Bronchial epithelial cell (primary cell): ENCODE measurements at regions not wholly inside any gene's neighbourhood (a gene's known extent, or its start where the extent isn't known, plus 50 kb on each side); places are given as distances from the start of the nearest gene placed in this dataset.

Experiments
- DNase-seq: peaks from one replicate; pipeline ENCODE4 v3.0.0-alpha.2; 2010; ENCODE audit warnings: low read depth
- FAIRE-seq: peaks from 2 replicates; lab custom pipeline; 2011; peaks lifted over from hg19 to GRCh38; lab: Jason Lieb, UNC
- H3K27me3 ChIP-seq: 2 replicates; pipeline ENCODE4 v1.5.1; 2011; ENCODE audit warnings: low read length; ENCODE audit not compliant: control insufficient read depth, insufficient read depth
- H3K36me3 ChIP-seq: 2 replicates; pipeline ENCODE4 v1.5.1; 2011; ENCODE audit warnings: low read length; ENCODE audit not compliant: control insufficient read depth, insufficient read depth
- H3K4me3 ChIP-seq: 2 replicates; pipeline ENCODE4 v1.5.1; 2011; ENCODE audit warnings: mild to moderate bottlenecking, low read depth, low read length, control low read depth
- CTCF ChIP-seq: IDR thresholded peaks from 2 replicates; pipeline ENCODE4 v1.5.1; 2011; ENCODE audit warnings: mild to moderate bottlenecking, moderate library complexity, low read length, control low read depth, inconsistent platforms; ENCODE audit not compliant: insufficient read depth, severe bottlenecking

- Histone ChIP-seq H3K4me3 (no peak overlapping the region), H3K36me3 (no peaks in the 10 kb centered on the region), H3K27me3 (peaks cover 4% of the 10 kb centered on the region)
- DNase-seq, result no peak
- no peak for FAIRE-seq
- peak; percentile 6 for TF ChIP-seq CTCF
Observed at GRCh38 chr15:70265466-70265978, 167.8 kb upstream of the TLE3 start.

GRCh38 chr15:70264738-70265465, 167.2 kb upstream of the TLE3 start:
- FAIRE-seq (no peak), DNase-seq (no peak)
- no peaks in the 10 kb centered on the region for H3K36me3 ChIP-seq
- peaks cover 7% of the 10 kb centered on the region for H3K27me3 ChIP-seq
- no peak for TF ChIP-seq CTCF
- no peak overlapping the region for H3K4me3 ChIP-seq

- H3K27me3 ChIP-seq, result peaks cover 7% of the 10 kb centered on the region
- H3K36me3 ChIP-seq, result no peaks in the 10 kb centered on the region
- DNase-seq, result peak; percentile 29
- FAIRE-seq, result no peak
- no peak for TF ChIP-seq CTCF
- H3K4me3 ChIP-seq, result no peak overlapping the region
Observed at GRCh38 chr15:70264014-70264582, 166.4 kb upstream of the TLE3 start.

- FAIRE-seq (no peak), DNase-seq (no peak)
- Histone ChIP-seq H3K4me3 (no peak overlapping the region), H3K36me3 (no peaks in the 10 kb centered on the region), H3K27me3 (peaks cover 4% of the 10 kb centered on the region)
- no peak for TF ChIP-seq CTCF
Observed at GRCh38 chr15:70262591-70263274, 165.0 kb upstream of the TLE3 start.

- TF ChIP-seq CTCF, result no peak
- no peak for FAIRE-seq
Observed at GRCh38 chr15:70262171-70262570, 164.5 kb upstream of the TLE3 start.

More at GRCh38 chr15:70262171-70262570, 164.5 kb upstream of the TLE3 start:
- Histone ChIP-seq H3K36me3 (no peaks in the 10 kb centered on the region), H3K27me3 (peaks cover 4% of the 10 kb centered on the region), H3K4me3 (no peak overlapping the region)
- DNase-seq, result no peak
